ENCODE measurements at regions not wholly inside any gene's neighbourhood (a gene's known extent, or its start where the extent isn't known, plus 50 kb on each side); places are given as distances from the start of the nearest gene placed in this dataset.

GRCh38 chr3:102148598-102149337 is 286.0 kb upstream of the ZPLD1 start:
- H3K4me3 Mint-ChIP-seq: no peak overlapping the region
- peaks cover 60% of the 10 kb centered on the region for H3K9me3 Mint-ChIP-seq

GRCh38 chr3:102151935-102152334 is 282.9 kb upstream of the ZPLD1 start:
- Mint-ChIP-seq H3K27me3 (ENCODE audit: insufficient read depth) (no peaks in the 10 kb centered on the region), H3K9me3 (peaks cover 55% of the 10 kb centered on the region), H3K27ac (no peak overlapping the region), H3K4me3 (no peak overlapping the region), H3K4me1 (ENCODE audit: low read depth) (peaks cover 5% of the 10 kb centered on the region), H3K36me3 (ENCODE audit: low read depth) (peaks cover 13% of the 10 kb centered on the region)
- DNase-seq (ENCODE audit: low spot score): no peak
- intact Hi-C loops (cut with micrococcal nuclease): no loop called here

More at GRCh38 chr3:102148598-102149337, 286.0 kb upstream of the ZPLD1 start:
- intact Hi-C loops (cut with micrococcal nuclease): no loop called here
- peaks cover 13% of the 10 kb centered on the region for H3K36me3 Mint-ChIP-seq (ENCODE audit: low read depth)
- H3K4me1 Mint-ChIP-seq (ENCODE audit: low read depth): no peaks in the 10 kb centered on the region
- DNase-seq (ENCODE audit: low spot score): no peak
- H3K27me3 Mint-ChIP-seq (ENCODE audit: insufficient read depth): no peaks in the 10 kb centered on the region
- H3K27ac Mint-ChIP-seq: no peak overlapping the region

GRCh38 chr3:102156426-102156825 is 278.4 kb upstream of the ZPLD1 start:
- Mint-ChIP-seq H3K9me3 (peaks cover 20% of the 10 kb centered on the region), H3K4me3 (no peak overlapping the region), H3K27ac (no peak overlapping the region), H3K36me3 (ENCODE audit: low read depth) (peaks cover 6% of the 10 kb centered on the region), H3K27me3 (ENCODE audit: insufficient read depth) (no peaks in the 10 kb centered on the region), H3K4me1 (ENCODE audit: low read depth) (peaks cover 6% of the 10 kb centered on the region)
- no peak for DNase-seq (ENCODE audit: low spot score)
- intact Hi-C loops (cut with micrococcal nuclease): no loop called here

GRCh38 chr3:102158080-102158740 is 276.6 kb upstream of the ZPLD1 start:
- Mint-ChIP-seq H3K9me3 (peaks cover 4% of the 10 kb centered on the region), H3K27me3 (ENCODE audit: insufficient read depth) (no peaks in the 10 kb centered on the region), H3K4me3 (no peak overlapping the region), H3K36me3 (ENCODE audit: low read depth) (peaks cover 2% of the 10 kb centered on the region), H3K27ac (no peak overlapping the region), H3K4me1 (ENCODE audit: low read depth) (peaks cover 22% of the 10 kb centered on the region)
- intact Hi-C loops (cut with micrococcal nuclease): no loop called here
- DNase-seq (ENCODE audit: low spot score): no peak

GRCh38 chr3:102159810-102160451 is 274.9 kb upstream of the ZPLD1 start:
- H3K4me1 Mint-ChIP-seq (ENCODE audit: low read depth): peaks cover 22% of the 10 kb centered on the region
- no peaks in the 10 kb centered on the region for H3K36me3 Mint-ChIP-seq (ENCODE audit: low read depth)
- H3K27me3 Mint-ChIP-seq (ENCODE audit: insufficient read depth): no peaks in the 10 kb centered on the region
- no peak for DNase-seq (ENCODE audit: low spot score)
- no peak overlapping the region for H3K27ac Mint-ChIP-seq
- no peaks in the 10 kb centered on the region for H3K9me3 Mint-ChIP-seq
- intact Hi-C loops (cut with micrococcal nuclease): loop anchor here (2.0 to 5.0 kb wide), 4 partner anchors 27 to 333 kb away; no protein-coding TSS in a partner anchor
- no peak overlapping the region for H3K4me3 Mint-ChIP-seq

- H3K9me3 Mint-ChIP-seq: no peaks in the 10 kb centered on the region
- no peaks in the 10 kb centered on the region for H3K36me3 Mint-ChIP-seq (ENCODE audit: low read depth)
- H3K4me3 Mint-ChIP-seq: no peak overlapping the region
- peaks cover 19% of the 10 kb centered on the region for H3K4me1 Mint-ChIP-seq (ENCODE audit: low read depth)
- H3K27ac Mint-ChIP-seq: no peak overlapping the region
- intact Hi-C loops (cut with micrococcal nuclease): loop anchor here (2.0 to 5.0 kb wide), 4 partner anchors 29 to 334 kb away; no protein-coding TSS in a partner anchor
- H3K27me3 Mint-ChIP-seq (ENCODE audit: insufficient read depth): no peaks in the 10 kb centered on the region
- no peak for DNase-seq (ENCODE audit: low spot score)
Measured at GRCh38 chr3:102161384-102162006, 273.3 kb upstream of the ZPLD1 start.

GRCh38 chr3:102162251-102162650 is 272.6 kb upstream of the ZPLD1 start:
- intact Hi-C loops (cut with micrococcal nuclease): loop anchor here (5.0 kb wide), 2 partner anchors 225 to 335 kb away; no protein-coding TSS in a partner anchor
- Mint-ChIP-seq H3K4me1 (ENCODE audit: low read depth) (peaks cover 17% of the 10 kb centered on the region), H3K4me3 (no peak overlapping the region), H3K36me3 (ENCODE audit: low read depth) (no peaks in the 10 kb centered on the region), H3K27ac (peak overlapping the region; percentile 37), H3K27me3 (ENCODE audit: insufficient read depth) (no peaks in the 10 kb centered on the region), H3K9me3 (no peaks in the 10 kb centered on the region)
- no peak for DNase-seq (ENCODE audit: low spot score)

GRCh38 chr3:102163039-102163817 is 271.6 kb upstream of the ZPLD1 start:
- no peak for DNase-seq (ENCODE audit: low spot score)
- no peaks in the 10 kb centered on the region for H3K36me3 Mint-ChIP-seq (ENCODE audit: low read depth)
- no peak overlapping the region for H3K27ac Mint-ChIP-seq
- H3K27me3 Mint-ChIP-seq (ENCODE audit: insufficient read depth): no peaks in the 10 kb centered on the region
- intact Hi-C loops (cut with micrococcal nuclease): loop anchor here (5.0 kb wide), 2 partner anchors 226 to 336 kb away; no protein-coding TSS in a partner anchor
- no peaks in the 10 kb centered on the region for H3K9me3 Mint-ChIP-seq
- H3K4me1 Mint-ChIP-seq (ENCODE audit: low read depth): peaks cover 17% of the 10 kb centered on the region
- H3K4me3 Mint-ChIP-seq: no peak overlapping the region

GRCh38 chr3:102163818-102164154 is 271.0 kb upstream of the ZPLD1 start:
- Mint-ChIP-seq H3K9me3 (peaks cover 3% of the 10 kb centered on the region), H3K27me3 (ENCODE audit: insufficient read depth) (peaks cover 3% of the 10 kb centered on the region), H3K36me3 (ENCODE audit: low read depth) (no peaks in the 10 kb centered on the region), H3K27ac (no peak overlapping the region), H3K4me3 (no peak overlapping the region), H3K4me1 (ENCODE audit: low read depth) (peaks cover 17% of the 10 kb centered on the region)
- intact Hi-C loops (cut with micrococcal nuclease): loop anchor here (5.0 kb wide), 2 partner anchors 226 to 336 kb away; no protein-coding TSS in a partner anchor
- no peak for DNase-seq (ENCODE audit: low spot score)

GRCh38 chr3:102165367-102165766 is 269.4 kb upstream of the ZPLD1 start:
- H3K4me3 Mint-ChIP-seq: no peak overlapping the region
- peaks cover 4% of the 10 kb centered on the region for H3K9me3 Mint-ChIP-seq
- peaks cover 3% of the 10 kb centered on the region for H3K36me3 Mint-ChIP-seq (ENCODE audit: low read depth)
- peaks cover 3% of the 10 kb centered on the region for H3K27me3 Mint-ChIP-seq (ENCODE audit: insufficient read depth)
- no peak overlapping the region for H3K27ac Mint-ChIP-seq
- peaks cover 17% of the 10 kb centered on the region for H3K4me1 Mint-ChIP-seq (ENCODE audit: low read depth)
- intact Hi-C loops (cut with micrococcal nuclease): no loop called here
- DNase-seq (ENCODE audit: low spot score): no peak

GRCh38 chr3:102169915-102170479 is 264.8 kb upstream of the ZPLD1 start:
- no peak overlapping the region for H3K27ac Mint-ChIP-seq
- H3K27me3 Mint-ChIP-seq (ENCODE audit: insufficient read depth): peaks cover 8% of the 10 kb centered on the region
- DNase-seq (ENCODE audit: low spot score): no peak
- H3K9me3 Mint-ChIP-seq: peaks cover 10% of the 10 kb centered on the region
- H3K4me1 Mint-ChIP-seq (ENCODE audit: low read depth): no peaks in the 10 kb centered on the region
- peaks cover 3% of the 10 kb centered on the region for H3K36me3 Mint-ChIP-seq (ENCODE audit: low read depth)
- intact Hi-C loops (cut with micrococcal nuclease): no loop called here
- no peak overlapping the region for H3K4me3 Mint-ChIP-seq

GRCh38 chr3:102170545-102170944 is 264.3 kb upstream of the ZPLD1 start:
- peaks cover 8% of the 10 kb centered on the region for H3K27me3 Mint-ChIP-seq (ENCODE audit: insufficient read depth)
- no peak overlapping the region for H3K4me3 Mint-ChIP-seq
- H3K27ac Mint-ChIP-seq: no peak overlapping the region
- peaks cover 10% of the 10 kb centered on the region for H3K9me3 Mint-ChIP-seq
- no peaks in the 10 kb centered on the region for H3K4me1 Mint-ChIP-seq (ENCODE audit: low read depth)
- intact Hi-C loops (cut with micrococcal nuclease): no loop called here
- peaks cover 3% of the 10 kb centered on the region for H3K36me3 Mint-ChIP-seq (ENCODE audit: low read depth)
- no peak for DNase-seq (ENCODE audit: low spot score)

All from activated T-helper 1 cell treated with anti-CD3 and anti-CD28 coated beads, Interleukin-12 subunit alpha, Interleukin-12 subunit beta, Interleukin-2, Interleukin-4 antibody, amounts not matched to agents 30 ng/mL and 10 ng/mL and 1 ng/mL, durations not matched to agents 14 hours and 24 hours and 36 hours (primary cell).